Vagina (tissue), 2 donors: ENCODE measurements at regions not wholly inside any gene's neighbourhood (a gene's known extent, or its start where the extent isn't known, plus 50 kb on each side); places are given as distances from the start of the nearest gene placed in this dataset.

ENCODE experiments used
- CTCF ChIP-seq, 3 experiments: fragments of 450-650 bp in 2 of 3; fragments of 200-600 bp in 1 of 3; sonication (generic) in 1 of 3; IDR thresholded peaks; one replicate each; pipeline ENCODE4 v1.5.1; 2017 to 2019; ENCODE audit warnings: antibody characterized with exemption in 3 of 3, mild to moderate bottlenecking in 2 of 3, moderate library complexity in 2 of 3
- POLR2A ChIP-seq, 2 donors: fragments of 450-650 bp; IDR thresholded peaks; one replicate each; pipeline ENCODE4 v1.6.1; 2017; ENCODE audit warnings: antibody characterized with exemption in 2 of 2, mild to moderate bottlenecking in 2 of 2, moderate library complexity in 2 of 2

- TF ChIP-seq CTCF (IDR thresholded peaks at IDR 0.05): no peak
- no peak for TF ChIP-seq POLR2A (IDR thresholded peaks at IDR 0.05)
Measured at GRCh38 chr2:146978577-146979555, 866.0 kb upstream of the ACVR2A start.
